Glutamatergic neuron (in vitro differentiated cells): ENCODE measurements at regions not wholly inside any gene's neighbourhood (a gene's known extent, or its start where the extent isn't known, plus 50 kb on each side); places are given as distances from the start of the nearest gene placed in this dataset.

Experiments
- DNase-seq: peaks from one replicate; pipeline ENCODE4 v3.0.0; 2022
- H3K27ac Mint-ChIP-seq: one replicate; pipeline ENCODE4 v1.8.0; 2020; ENCODE audit warnings: mild to moderate bottlenecking, mixed read lengths, inconsistent platforms; ENCODE audit not compliant: unreplicated experiment
- H3K27me3 Mint-ChIP-seq: one replicate; pipeline ENCODE4 v1.8.0; 2020; ENCODE audit warnings: mild to moderate bottlenecking, moderate library complexity, mixed read lengths, inconsistent platforms; ENCODE audit not compliant: unreplicated experiment
- H3K36me3 Mint-ChIP-seq: one replicate; pipeline ENCODE4 v1.8.0; 2020; ENCODE audit warnings: mild to moderate bottlenecking, mixed read lengths, inconsistent platforms; ENCODE audit not compliant: unreplicated experiment
- H3K4me1 Mint-ChIP-seq: one replicate; pipeline ENCODE4 v1.8.0; 2020; ENCODE audit warnings: mild to moderate bottlenecking, low read depth, mixed read lengths, inconsistent platforms; ENCODE audit not compliant: unreplicated experiment
- H3K4me3 Mint-ChIP-seq: one replicate; pipeline ENCODE4 v1.8.0; 2020; ENCODE audit warnings: mild to moderate bottlenecking, mixed read lengths, inconsistent platforms; ENCODE audit not compliant: unreplicated experiment
- H3K9me3 Mint-ChIP-seq: one replicate; pipeline ENCODE4 v1.8.0; 2020; ENCODE audit warnings: mild to moderate bottlenecking, moderate library complexity, mixed read lengths, inconsistent platforms; ENCODE audit not compliant: unreplicated experiment
- TF ChIP-seq, protein P1 (sequence below): fragments of 200-600 bp; sonication (generic); IDR thresholded peaks from one replicate; pipeline ENCODE4 v1.5.0; 2021; ENCODE audit not compliant: partially characterized antibody, unreplicated experiment

- TF ChIP-seq, protein P1, sequence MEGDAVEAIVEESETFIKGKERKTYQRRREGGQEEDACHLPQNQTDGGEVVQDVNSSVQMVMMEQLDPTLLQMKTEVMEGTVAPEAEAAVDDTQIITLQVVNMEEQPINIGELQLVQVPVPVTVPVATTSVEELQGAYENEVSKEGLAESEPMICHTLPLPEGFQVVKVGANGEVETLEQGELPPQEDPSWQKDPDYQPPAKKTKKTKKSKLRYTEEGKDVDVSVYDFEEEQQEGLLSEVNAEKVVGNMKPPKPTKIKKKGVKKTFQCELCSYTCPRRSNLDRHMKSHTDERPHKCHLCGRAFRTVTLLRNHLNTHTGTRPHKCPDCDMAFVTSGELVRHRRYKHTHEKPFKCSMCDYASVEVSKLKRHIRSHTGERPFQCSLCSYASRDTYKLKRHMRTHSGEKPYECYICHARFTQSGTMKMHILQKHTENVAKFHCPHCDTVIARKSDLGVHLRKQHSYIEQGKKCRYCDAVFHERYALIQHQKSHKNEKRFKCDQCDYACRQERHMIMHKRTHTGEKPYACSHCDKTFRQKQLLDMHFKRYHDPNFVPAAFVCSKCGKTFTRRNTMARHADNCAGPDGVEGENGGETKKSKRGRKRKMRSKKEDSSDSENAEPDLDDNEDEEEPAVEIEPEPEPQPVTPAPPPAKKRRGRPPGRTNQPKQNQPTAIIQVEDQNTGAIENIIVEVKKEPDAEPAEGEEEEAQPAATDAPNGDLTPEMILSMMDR, result no peak
- DNase-seq, result peak; percentile 40
- Mint-ChIP-seq H3K36me3 (peaks cover 9% of the 10 kb centered on the region), H3K27ac (no peak overlapping the region), H3K9me3 (no peaks in the 10 kb centered on the region), H3K4me1 (peaks cover 2% of the 10 kb centered on the region), H3K4me3 (no peak overlapping the region), H3K27me3 (no peaks in the 10 kb centered on the region)
These were observed 217.9 kb downstream of the TBX18 start for GRCh38 chr6:84546427-84546914.

DNA sequence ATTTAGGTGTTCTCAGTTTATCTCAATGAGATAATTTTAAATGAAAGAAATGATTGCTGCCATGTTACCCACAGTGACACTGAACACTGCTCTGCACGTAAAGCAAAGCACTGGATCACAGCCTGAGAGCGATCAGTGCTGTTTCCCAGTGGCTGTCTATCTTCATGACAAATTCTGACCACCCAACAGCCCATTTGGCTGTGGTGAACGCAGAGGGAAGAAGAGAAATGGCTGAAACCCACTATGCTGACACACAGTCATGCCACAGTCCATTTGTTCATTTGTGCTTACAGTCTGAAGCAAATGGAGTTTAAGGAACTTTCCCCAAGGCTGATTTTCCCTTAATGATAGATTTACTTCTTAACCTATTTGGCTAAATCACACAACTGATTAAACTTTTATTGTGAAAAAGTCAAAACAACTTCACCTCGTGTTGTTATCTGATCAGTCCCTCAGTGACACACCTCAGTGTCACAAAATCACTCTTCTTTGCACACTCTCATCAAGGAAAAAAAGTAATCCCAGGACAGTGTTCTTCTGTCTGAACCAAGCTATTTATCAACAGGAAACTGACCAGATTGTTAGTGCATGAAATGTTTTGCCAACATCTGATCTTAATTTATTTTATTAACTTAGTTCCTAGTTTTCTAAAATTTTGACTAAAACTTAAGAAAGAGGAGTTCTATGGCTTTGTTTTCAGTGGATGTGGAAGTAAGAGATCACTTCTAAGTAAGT lies 225.1 kb downstream of the TBX18 start:
- Mint-ChIP-seq H3K4me3 (no peak overlapping the region), H3K9me3 (no peaks in the 10 kb centered on the region), H3K4me1 (no peaks in the 10 kb centered on the region), H3K27me3 (no peaks in the 10 kb centered on the region), H3K36me3 (peaks cover 9% of the 10 kb centered on the region), H3K27ac (no peak overlapping the region)
- no peak for DNase-seq
- TF ChIP-seq, protein P1, result no peak

- no peak for DNase-seq
- no peaks in the 10 kb centered on the region for H3K27me3 Mint-ChIP-seq
- TF ChIP-seq, protein P1, result no peak
- H3K4me1 Mint-ChIP-seq, result no peaks in the 10 kb centered on the region
- H3K27ac Mint-ChIP-seq, result no peak overlapping the region
- no peaks in the 10 kb centered on the region for H3K36me3 Mint-ChIP-seq
- no peaks in the 10 kb centered on the region for H3K9me3 Mint-ChIP-seq
- H3K4me3 Mint-ChIP-seq, result no peak overlapping the region
These were observed 227.3 kb downstream of the TBX18 start for GRCh38 chr6:84536885-84537638.

- H3K27me3 Mint-ChIP-seq, result no peaks in the 10 kb centered on the region
- TF ChIP-seq, protein P1, result no peak
These were observed 236.2 kb downstream of the TBX18 start for GRCh38 chr6:84528201-84528600.

DNA sequence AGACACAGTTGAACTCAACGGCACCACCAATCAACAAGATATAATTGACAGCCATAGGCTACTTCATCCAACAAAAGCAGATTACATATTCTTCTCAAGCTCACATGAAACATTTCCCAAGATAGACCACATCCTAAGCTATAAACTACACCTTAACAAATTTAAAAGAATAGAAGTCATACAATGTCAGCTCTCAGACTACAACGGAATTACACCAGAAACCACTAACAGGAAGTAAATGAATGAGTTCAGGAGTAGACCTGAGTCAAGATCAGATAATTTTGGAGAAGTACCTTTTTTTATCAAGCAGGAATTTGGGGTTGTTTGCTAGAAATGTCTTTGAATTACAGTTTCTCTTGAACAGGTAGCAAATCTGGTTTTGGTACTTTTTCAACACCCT lies 237.8 kb downstream of the TBX18 start:
- no peaks in the 10 kb centered on the region for H3K9me3 Mint-ChIP-seq
- TF ChIP-seq, protein P1, result no peak
- no peak overlapping the region for H3K27ac Mint-ChIP-seq
- H3K4me3 Mint-ChIP-seq, result no peak overlapping the region
- H3K4me1 Mint-ChIP-seq, result peaks cover 7% of the 10 kb centered on the region
- no peaks in the 10 kb centered on the region for H3K27me3 Mint-ChIP-seq
- no peaks in the 10 kb centered on the region for H3K36me3 Mint-ChIP-seq
- DNase-seq, result no peak

More at GRCh38 chr6:84528201-84528600, 236.2 kb downstream of the TBX18 start:
- Mint-ChIP-seq H3K9me3 (no peaks in the 10 kb centered on the region), H3K36me3 (no peaks in the 10 kb centered on the region), H3K4me3 (no peak overlapping the region), H3K27ac (no peak overlapping the region), H3K4me1 (peaks cover 7% of the 10 kb centered on the region)
- DNase-seq, result no peak
